Trophoblast cell (in vitro differentiated cells and primary cell): ENCODE measurements at regions not wholly inside any gene's neighbourhood (a gene's known extent, or its start where the extent isn't known, plus 50 kb on each side); places are given as distances from the start of the nearest gene placed in this dataset.
A peak's percentile ranks its signal among the peaks of the same experiment; 100 is the strongest.
"Not testable (repeated sequence)": the region's sequence is repeated elsewhere in the genome, so short reads cannot be mapped to it uniquely, and the experiment has no call there.

Experiments
- DNase-seq, 2 donors: peaks; one replicate each; pipeline ENCODE4 v3.0.0-alpha.2; 2016
- H2AFZ ChIP-seq: 2 replicates; pipeline ENCODE4 v1.6.1; 2013; ENCODE audit warnings: low read length, moderate library complexity, mild to moderate bottlenecking; ENCODE audit not compliant: insufficient read depth, poor library complexity
- H2AK5ac ChIP-seq: 2 replicates; pipeline ENCODE4 v1.6.1; 2013; ENCODE audit warnings: mild to moderate bottlenecking, low read length
- H2BK120ac ChIP-seq: 2 replicates; pipeline ENCODE4 v1.6.1; 2013; ENCODE audit warnings: low read length, mild to moderate bottlenecking, moderate library complexity; ENCODE audit not compliant: insufficient read depth, poor library complexity
- H2BK12ac ChIP-seq: 2 replicates; pipeline ENCODE4 v1.6.1; 2013; ENCODE audit warnings: mild to moderate bottlenecking, low read length, moderate library complexity
- H2BK5ac ChIP-seq: 2 replicates; pipeline ENCODE4 v1.6.1; 2013; ENCODE audit warnings: low read length, low read depth, moderate library complexity, mild to moderate bottlenecking; ENCODE audit not compliant: poor library complexity
- H3K14ac ChIP-seq: 2 replicates; pipeline ENCODE4 v1.6.1; 2013; ENCODE audit warnings: mild to moderate bottlenecking, low read length
- H3K18ac ChIP-seq: 2 replicates; pipeline ENCODE4 v1.6.1; 2013; ENCODE audit warnings: mild to moderate bottlenecking, low read length
- H3K23ac ChIP-seq: 2 replicates; pipeline ENCODE4 v1.6.1; 2013; ENCODE audit warnings: low read length
- H3K27ac ChIP-seq: 2 replicates; pipeline ENCODE4 v1.5.1; 2013; ENCODE audit warnings: low read depth, mild to moderate bottlenecking, inconsistent platforms, low read length, moderate library complexity
- H3K27me3 ChIP-seq: 2 replicates; pipeline ENCODE4 v1.6.1; 2013; ENCODE audit warnings: inconsistent platforms, mild to moderate bottlenecking, low read length, moderate library complexity; ENCODE audit not compliant: insufficient read depth
- H3K36me3 ChIP-seq, 2 experiments: 1 replicate in 1 of 2; 2 replicates in 1 of 2; pipeline ENCODE4 v1.6.1; 2013; ENCODE audit warnings: low read length in 2 of 2, mild to moderate bottlenecking in 2 of 2, moderate library complexity in 1 of 2; ENCODE audit not compliant: insufficient read depth in 2 of 2, control insufficient read depth in 1 of 2
- H3K4ac ChIP-seq: 2 replicates; pipeline ENCODE4 v1.6.1; 2013; ENCODE audit warnings: low read depth, mild to moderate bottlenecking, low read length, moderate library complexity
- H3K4me1 ChIP-seq, 2 experiments: 1 replicate in 1 of 2; 2 replicates in 1 of 2; pipeline ENCODE4 v1.6.1; 2013; ENCODE audit warnings: low read length in 2 of 2, mild to moderate bottlenecking in 2 of 2, moderate library complexity in 1 of 2; ENCODE audit not compliant: insufficient read depth in 2 of 2, control insufficient read depth in 1 of 2
- H3K4me2 ChIP-seq: 2 replicates; pipeline ENCODE4 v1.6.1; 2013; ENCODE audit warnings: inconsistent platforms, mild to moderate bottlenecking, low read length, moderate library complexity
- H3K4me3 ChIP-seq: 2 replicates; pipeline ENCODE4 v1.5.1; 2013; ENCODE audit warnings: mild to moderate bottlenecking, low read depth, low read length, inconsistent platforms
- H3K79me1 ChIP-seq: one replicate; pipeline ENCODE4 v1.6.1; 2013; ENCODE audit warnings: low read length
- H3K79me2 ChIP-seq: 2 replicates; pipeline ENCODE4 v1.6.1; 2013; ENCODE audit warnings: low read length, mild to moderate bottlenecking; ENCODE audit not compliant: control insufficient read depth, insufficient read depth, poor library complexity
- H3K9ac ChIP-seq: 2 replicates; pipeline ENCODE4 v1.6.1; 2013; ENCODE audit warnings: mild to moderate bottlenecking, low read length
- H3K9me3 ChIP-seq: 2 replicates; pipeline ENCODE4 v1.6.1; 2013; ENCODE audit warnings: low read depth, mild to moderate bottlenecking, control low read depth, inconsistent platforms, low read length; ENCODE audit not compliant: insufficient read depth
- H4K12ac ChIP-seq: 2 replicates; pipeline ENCODE4 v1.6.1; 2013; ENCODE audit warnings: low read depth, mild to moderate bottlenecking, low read length, moderate library complexity
- H4K8ac ChIP-seq: 2 replicates; pipeline ENCODE4 v1.6.1; 2013; ENCODE audit warnings: low read depth, mild to moderate bottlenecking, low read length, moderate library complexity
- H4K91ac ChIP-seq: one replicate; pipeline ENCODE4 v1.6.1; 2013; ENCODE audit warnings: low read depth, mild to moderate bottlenecking, low read length, moderate library complexity
- WGBS: extraction: QIAGEN DNeasy Blood & Tissue Kit; methylation state at CpG from one replicate; pipeline ENCODE4 v1.1.7; 2013; ENCODE audit warnings: missing lambda C conversion rate; ENCODE audit not compliant: insufficient read length, insufficient coverage; ENCODE audit errors: extremely low coverage; 5-methylcytosine and 5-hydroxymethylcytosine counted together

- Histone ChIP-seq H3K27me3 (no peaks in the 10 kb centered on the region), H2BK5ac (no peak overlapping the region), H3K27ac (no peak overlapping the region), H2BK120ac (no peak overlapping the region), H2BK12ac (no peak overlapping the region), H3K4me1 (peaks cover 10 to 14% of the 10 kb centered on the region in 2 experiments), H4K8ac (no peak overlapping the region), H3K79me1 (no peaks in the 10 kb centered on the region), H3K18ac (no peak overlapping the region), H3K36me3 (no peaks in the 10 kb centered on the region), H3K4me3 (no peak overlapping the region), H3K9me3 (no peaks in the 10 kb centered on the region), H3K14ac (no peak overlapping the region), H3K23ac (no peak overlapping the region), H3K9ac (peak overlapping the region; percentile 42), H3K4me2 (no peak overlapping the region), H2AK5ac (no peak overlapping the region), H3K79me2 (no peaks in the 10 kb centered on the region), H4K12ac (no peak overlapping the region), H3K4ac (no peak overlapping the region), H4K91ac (no peak overlapping the region), H2AFZ (no peak overlapping the region)
- no CpG with 5 or more reads among the region's 3 CpGs for WGBS
- peak in 1 of 2 donors; percentile 16 for DNase-seq
Observed at GRCh38 chr11:45405916-45406670, 120.0 kb upstream of the SYT13 start.

GRCh38 chr11:45403521-45403920 is 117.4 kb upstream of the SYT13 start:
- H3K27me3 ChIP-seq, H2BK120ac ChIP-seq, H3K79me1 ChIP-seq, H3K18ac ChIP-seq, H4K91ac ChIP-seq, H3K4me2 ChIP-seq, H3K9me3 ChIP-seq, H3K9ac ChIP-seq, H2AK5ac ChIP-seq, H3K27ac ChIP-seq, H2AFZ ChIP-seq, H3K79me2 ChIP-seq, H4K12ac ChIP-seq, H3K4me1 ChIP-seq, H3K23ac ChIP-seq, H4K8ac ChIP-seq, H3K4ac ChIP-seq, DNase-seq, H3K4me3 ChIP-seq, H2BK5ac ChIP-seq, H3K36me3 ChIP-seq, H2BK12ac ChIP-seq, H3K14ac ChIP-seq: not testable (repeated sequence)
- WGBS = no CpG with 5 or more reads among the region's 1 CpG

GRCh38 chr11:45402049-45402630 is 116.0 kb upstream of the SYT13 start:
- Histone ChIP-seq H3K36me3 (no peaks in the 10 kb centered on the region), H3K4me2 (no peak overlapping the region), H2BK5ac (no peak overlapping the region), H4K12ac (no peak overlapping the region), H3K23ac (no peak overlapping the region), H3K4me1 (no peaks in the 10 kb centered on the region), H3K18ac (no peak overlapping the region), H3K9ac (no peak overlapping the region), H2BK120ac (no peak overlapping the region), H4K8ac (no peak overlapping the region), H3K4ac (no peak overlapping the region), H3K27ac (no peak overlapping the region), H3K79me1 (no peaks in the 10 kb centered on the region), H2AFZ (no peak overlapping the region), H2AK5ac (no peak overlapping the region), H4K91ac (no peak overlapping the region), H3K79me2 (no peaks in the 10 kb centered on the region), H2BK12ac (no peak overlapping the region), H3K9me3 (no peaks in the 10 kb centered on the region), H3K27me3 (no peaks in the 10 kb centered on the region), H3K4me3 (no peak overlapping the region), H3K14ac (no peak overlapping the region)
- DNase-seq = no peak
- WGBS = no CpG with 5 or more reads among the region's 1 CpG

- no peak overlapping the region for H2AK5ac ChIP-seq
- H3K4ac ChIP-seq = no peak overlapping the region
- H2AFZ ChIP-seq = no peak overlapping the region
- H3K4me1 ChIP-seq = no peaks in the 10 kb centered on the region
- H3K79me2 ChIP-seq = no peaks in the 10 kb centered on the region
- no peaks in the 10 kb centered on the region for H3K36me3 ChIP-seq
- no peak overlapping the region for H3K14ac ChIP-seq
- no peaks in the 10 kb centered on the region for H3K27me3 ChIP-seq
- no peak overlapping the region for H3K18ac ChIP-seq
- H3K9ac ChIP-seq = no peak overlapping the region
- no peak overlapping the region for H4K8ac ChIP-seq
- DNase-seq = no peak
- no peak overlapping the region for H3K4me2 ChIP-seq
- no peak overlapping the region for H2BK5ac ChIP-seq
- WGBS = no CpG with 5 or more reads among the region's 8 CpGs
- no peak overlapping the region for H3K27ac ChIP-seq
- H3K4me3 ChIP-seq = no peak overlapping the region
- H3K79me1 ChIP-seq = no peaks in the 10 kb centered on the region
- no peak overlapping the region for H4K91ac ChIP-seq
- H3K9me3 ChIP-seq = no peaks in the 10 kb centered on the region
- H4K12ac ChIP-seq = no peak overlapping the region
- no peak overlapping the region for H3K23ac ChIP-seq
- no peak overlapping the region for H2BK12ac ChIP-seq
- no peak overlapping the region for H2BK120ac ChIP-seq
Observed at GRCh38 chr11:45400591-45400990, 114.5 kb upstream of the SYT13 start.
